SK-N-MC (cell line): ENCODE measurements at regions not wholly inside any gene's neighbourhood (a gene's known extent, or its start where the extent isn't known, plus 50 kb on each side); places are given as distances from the start of the nearest gene placed in this dataset.
"Not testable (repeated sequence)": the region's sequence is repeated elsewhere in the genome, so short reads cannot be mapped to it uniquely, and the experiment has no call there.

Experiments
- DNase-seq: peaks from one replicate; pipeline ENCODE4 v3.0.0-alpha.2; 2011; ENCODE audit warnings: low read depth, low spot score
- H3K27ac ChIP-seq: fragments of 200-600 bp; sonication (generic); 2 replicates; pipeline ENCODE4 v1.5.1; 2016; ENCODE audit warnings: mixed run types
- H3K36me3 ChIP-seq: fragments of 200-600 bp; sonication (generic); 2 replicates; pipeline ENCODE4 v1.6.1; 2017; ENCODE audit warnings: antibody characterized with exemption, low read length, mixed read lengths; ENCODE audit not compliant: insufficient read depth
- H3K4me3 ChIP-seq: fragments of 200-600 bp; sonication (generic); 2 replicates; pipeline ENCODE4 v1.5.1; 2016
- H3K9ac ChIP-seq: fragments of 200-600 bp; sonication (generic); 2 replicates; pipeline ENCODE4 v1.8.0; 2017; ENCODE audit warnings: mixed run types, mixed read lengths; ENCODE audit not compliant: insufficient read length
- H3K9me3 ChIP-seq: fragments of 200-600 bp; sonication (generic); 2 replicates; pipeline ENCODE4 v1.6.1; 2017; ENCODE audit warnings: low read depth, mild to moderate bottlenecking, antibody characterized with exemption, low read length, moderate library complexity, mixed read lengths
- EZH2 ChIP-seq: fragments of 200-600 bp; sonication (generic); IDR thresholded peaks from one replicate; pipeline ENCODE4 v1.6.1; 2017; ENCODE audit warnings: antibody characterized with exemption
- FOXP2 ChIP-seq: optimal IDR thresholded peaks from 2 replicates; pipeline ENCODE3; 2011; ENCODE audit warnings: mild to moderate bottlenecking, moderate library complexity; ENCODE audit not compliant: insufficient read depth; ENCODE audit errors: extremely low read length, control extremely low read depth
- POLR2AphosphoS5 ChIP-seq: IDR thresholded peaks from 2 replicates; pipeline ENCODE4 v1.6.1; 2012; ENCODE audit warnings: mild to moderate bottlenecking, low read depth, low read length, borderline replicate concordance

DNA sequence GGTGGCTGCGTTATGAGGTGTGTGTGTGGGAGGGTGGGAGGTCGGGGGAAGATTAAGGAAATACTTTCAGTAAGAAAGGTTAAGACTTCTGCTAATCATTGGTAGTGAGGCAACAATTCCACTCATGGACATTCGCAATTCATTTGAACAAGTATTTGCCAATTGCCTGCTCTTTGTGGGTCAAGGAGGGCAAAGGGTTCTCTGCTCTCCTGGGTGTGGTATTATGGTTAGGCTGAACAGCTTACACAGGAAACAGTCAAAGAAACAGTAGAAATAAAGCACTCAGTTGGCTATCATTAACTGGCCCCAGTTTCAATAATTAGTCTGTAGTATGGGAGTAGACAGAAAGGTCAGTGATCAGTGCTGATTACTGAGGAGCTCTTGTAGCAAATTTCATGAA is 357.0 kb upstream of the FANCL start:
- no peak for DNase-seq
- H3K27ac ChIP-seq: no peak overlapping the region
- no peaks in the 10 kb centered on the region for H3K9me3 ChIP-seq
- no peaks in the 10 kb centered on the region for H3K36me3 ChIP-seq
- H3K4me3 ChIP-seq: no peak overlapping the region
- no peak overlapping the region for H3K9ac ChIP-seq
- no peak for TF ChIP-seq FOXP2
- TF ChIP-seq POLR2AphosphoS5: no peak
- no peak for TF ChIP-seq EZH2

DNA sequence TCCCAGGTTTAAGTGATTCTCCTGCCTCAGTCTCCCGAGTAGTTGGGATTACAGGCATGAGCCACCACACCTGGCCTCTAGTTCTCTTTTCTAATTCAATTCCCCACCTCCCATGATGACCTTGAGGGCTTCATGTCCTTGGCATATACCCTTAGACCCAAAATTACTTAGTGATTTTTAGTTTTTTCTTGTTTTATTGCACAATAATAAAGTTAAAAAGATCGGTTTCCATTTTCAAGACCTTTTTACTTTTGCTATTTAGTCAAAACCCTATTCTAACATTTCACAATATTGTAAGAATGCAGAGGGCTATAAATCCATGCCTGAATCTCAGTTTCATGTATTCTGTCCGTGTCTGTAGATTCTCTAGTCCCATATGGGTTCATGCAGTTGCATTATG is 354.6 kb upstream of the FANCL start:
- no peaks in the 10 kb centered on the region for H3K36me3 ChIP-seq
- no peak for DNase-seq

DNA sequence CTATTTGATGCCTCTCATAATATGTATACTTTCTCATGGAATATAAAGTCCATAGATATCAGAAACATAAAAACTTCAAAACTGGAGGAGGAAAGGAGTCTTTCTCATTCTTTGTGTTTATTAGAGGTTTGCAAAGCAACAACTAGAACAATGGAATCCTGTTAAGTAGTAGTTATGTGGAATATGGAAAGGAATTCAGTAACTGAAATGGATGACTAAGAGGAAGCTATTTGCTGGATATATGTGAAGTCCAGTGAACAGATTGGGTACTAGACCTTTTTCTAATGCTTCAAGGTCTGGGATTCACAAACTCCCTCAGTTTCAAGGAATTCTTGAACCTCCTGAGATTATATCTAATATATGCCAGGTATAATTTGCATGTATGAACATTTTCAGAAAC is 353.6 kb upstream of the FANCL start:
- no peak for DNase-seq
- H3K4me3 ChIP-seq: no peak overlapping the region
- TF ChIP-seq EZH2: no peak
- no peak for TF ChIP-seq FOXP2
- no peak for TF ChIP-seq POLR2AphosphoS5
- H3K27ac ChIP-seq: no peak overlapping the region
- no peaks in the 10 kb centered on the region for H3K36me3 ChIP-seq
- H3K9me3 ChIP-seq: no peaks in the 10 kb centered on the region
- H3K9ac ChIP-seq: no peak overlapping the region

More for the DNA sequence above, 354.6 kb upstream of the FANCL start:
- TF ChIP-seq EZH2 (no peak), FOXP2 (no peak), POLR2AphosphoS5 (no peak)
- Histone ChIP-seq H3K4me3 (no peak overlapping the region), H3K27ac (no peak overlapping the region), H3K9me3 (no peaks in the 10 kb centered on the region), H3K9ac (no peak overlapping the region)

DNA sequence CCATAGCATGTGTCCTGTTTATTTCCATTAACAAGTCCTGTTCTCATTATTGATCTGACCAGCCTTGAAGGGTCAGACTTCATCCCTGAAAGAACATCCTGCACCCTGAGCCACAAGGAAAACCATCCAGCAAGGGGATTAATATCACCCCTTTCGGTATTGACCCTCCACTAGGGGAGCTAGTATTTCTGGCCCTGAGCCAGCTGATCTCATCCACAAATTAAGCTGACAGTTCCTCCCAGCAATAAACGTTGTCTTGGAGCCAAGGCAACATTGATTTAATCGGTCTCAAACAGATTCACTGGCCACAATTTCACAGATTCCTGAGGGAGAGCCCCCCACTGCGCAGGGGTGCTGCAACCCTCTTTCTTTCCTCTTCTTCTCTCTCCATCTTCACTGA is 353.1 kb upstream of the FANCL start:
- no peak overlapping the region for H3K27ac ChIP-seq
- H3K9ac ChIP-seq: no peak overlapping the region
- no peak for TF ChIP-seq POLR2AphosphoS5
- no peak for TF ChIP-seq EZH2
- TF ChIP-seq FOXP2: no peak
- H3K36me3 ChIP-seq: no peaks in the 10 kb centered on the region
- H3K4me3 ChIP-seq: no peak overlapping the region
- no peak for DNase-seq
- no peaks in the 10 kb centered on the region for H3K9me3 ChIP-seq

DNA sequence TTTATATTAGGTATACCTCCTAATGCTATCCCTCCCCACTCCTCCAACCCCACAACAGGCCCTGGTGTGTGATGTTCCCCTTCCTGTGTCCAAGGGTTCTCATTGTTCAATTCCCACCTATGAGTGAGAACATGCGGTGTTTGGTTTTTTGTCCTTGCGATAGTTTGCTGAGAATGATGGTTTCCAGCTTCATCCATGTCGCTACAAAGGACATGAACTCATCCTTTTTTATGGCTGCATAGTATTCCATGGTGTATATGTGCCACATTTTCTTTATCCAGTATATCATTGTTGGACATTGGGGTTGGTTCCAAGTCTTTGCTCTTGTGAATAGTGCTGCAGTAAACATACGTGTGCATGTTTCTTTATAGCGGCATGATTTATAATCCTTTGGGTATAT is 345.1 kb upstream of the FANCL start:
- H3K36me3 ChIP-seq, H3K9ac ChIP-seq, H3K9me3 ChIP-seq, H3K4me3 ChIP-seq, H3K27ac ChIP-seq, DNase-seq: not testable (repeated sequence)

DNA sequence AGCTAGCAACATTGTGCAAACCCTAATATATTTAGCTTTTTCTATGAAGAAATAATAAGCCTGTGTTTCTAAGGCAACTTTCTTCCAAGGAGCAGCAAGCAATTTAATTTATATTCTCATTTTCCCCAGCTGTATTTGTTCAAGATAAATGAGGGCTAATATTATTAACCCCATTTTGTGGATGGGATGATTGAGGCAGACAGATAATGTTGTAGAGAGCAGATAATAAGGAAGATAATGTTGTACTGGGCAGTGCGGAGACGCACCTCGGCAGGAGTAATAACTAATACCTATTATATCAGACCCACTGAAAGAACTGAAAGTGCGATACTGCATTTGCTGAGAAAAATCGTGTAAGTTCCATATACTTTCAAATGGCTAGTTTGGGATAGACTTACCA is 344.1 kb upstream of the FANCL start:
- Histone ChIP-seq H3K36me3 (no peaks in the 10 kb centered on the region), H3K4me3 (no peak overlapping the region), H3K27ac (no peak overlapping the region), H3K9ac (no peak overlapping the region), H3K9me3 (no peaks in the 10 kb centered on the region)
- DNase-seq: no peak
- TF ChIP-seq FOXP2 (no peak), POLR2AphosphoS5 (no peak), EZH2 (no peak)

DNA sequence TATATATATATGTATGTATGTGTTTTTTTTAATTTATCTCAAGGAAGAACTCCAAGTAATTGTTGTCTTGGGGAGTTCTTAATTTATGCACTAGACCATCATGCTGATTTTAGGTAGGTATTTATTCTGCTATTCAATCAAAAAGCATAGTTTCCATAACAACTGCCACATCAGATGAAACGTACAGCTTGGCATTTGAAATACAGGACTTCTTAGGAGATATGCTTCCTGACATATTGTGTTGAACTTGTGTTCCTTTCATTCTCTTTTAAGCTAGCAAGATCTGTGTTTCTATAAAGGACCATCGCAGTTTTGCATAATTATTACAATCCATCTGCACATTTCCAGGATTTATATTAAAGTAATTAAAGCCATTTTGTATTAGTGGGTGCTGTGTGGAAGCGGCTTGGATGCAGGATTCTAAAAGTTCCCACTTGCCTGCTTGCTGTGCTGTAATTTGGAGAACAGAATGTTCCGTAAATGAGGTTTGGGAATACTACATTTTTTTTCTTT is 343.5 kb upstream of the FANCL start:
- Histone ChIP-seq H3K4me3 (no peak overlapping the region), H3K27ac (no peak overlapping the region), H3K9ac (no peak overlapping the region), H3K9me3 (no peaks in the 10 kb centered on the region), H3K36me3 (no peaks in the 10 kb centered on the region)
- no peak for TF ChIP-seq POLR2AphosphoS5
- no peak for TF ChIP-seq EZH2
- no peak for TF ChIP-seq FOXP2
- no peak for DNase-seq

DNA sequence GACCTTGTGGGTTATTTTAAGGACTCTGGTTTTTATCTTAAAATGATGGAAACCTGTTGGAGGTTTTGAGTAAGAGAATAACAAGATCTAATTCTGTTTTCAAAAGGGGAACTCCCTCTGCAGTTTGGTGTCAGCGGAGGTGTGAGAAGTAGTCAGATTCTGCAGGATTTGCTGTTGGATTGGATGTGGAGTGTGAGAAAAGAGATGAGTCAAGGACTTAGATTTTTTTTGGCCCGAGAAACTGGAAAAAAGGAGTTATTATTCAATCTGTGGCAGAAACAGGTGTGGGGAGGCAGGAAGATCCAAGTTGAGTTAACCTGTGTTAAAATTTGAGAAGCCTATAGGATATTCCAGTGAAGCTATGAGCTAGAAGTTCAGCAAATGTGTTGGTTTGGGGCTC is 337.2 kb upstream of the FANCL start:
- DNase-seq: no peak
- no peaks in the 10 kb centered on the region for H3K36me3 ChIP-seq
- no peak overlapping the region for H3K9ac ChIP-seq
- no peaks in the 10 kb centered on the region for H3K9me3 ChIP-seq
- TF ChIP-seq POLR2AphosphoS5: no peak
- no peak for TF ChIP-seq FOXP2
- no peak for TF ChIP-seq EZH2
- H3K4me3 ChIP-seq: no peak overlapping the region
- H3K27ac ChIP-seq: no peak overlapping the region

DNA sequence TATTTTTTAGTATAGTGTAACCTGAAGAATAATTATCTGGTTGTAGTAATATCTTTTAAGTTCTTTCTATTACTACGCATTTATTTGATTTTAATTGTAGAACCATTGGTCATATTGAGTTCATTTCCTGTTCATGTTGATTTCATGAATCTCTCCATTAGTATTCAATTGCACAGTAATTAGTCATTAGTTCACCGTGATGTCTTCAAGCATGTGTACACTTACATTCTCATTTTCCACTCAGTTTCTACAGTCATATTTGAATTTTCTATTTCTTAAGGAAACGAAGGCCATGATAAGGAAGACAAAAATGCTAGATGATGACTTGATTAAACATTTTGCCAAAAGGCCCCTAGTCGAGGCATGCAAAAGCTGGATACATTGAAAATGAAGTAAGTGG is 333.7 kb upstream of the FANCL start:
- no peaks in the 10 kb centered on the region for H3K36me3 ChIP-seq
- H3K27ac ChIP-seq: no peak overlapping the region
- H3K9ac ChIP-seq: no peak overlapping the region
- TF ChIP-seq FOXP2: no peak
- TF ChIP-seq POLR2AphosphoS5: no peak
- no peak for TF ChIP-seq EZH2
- no peak overlapping the region for H3K4me3 ChIP-seq
- DNase-seq: no peak
- no peaks in the 10 kb centered on the region for H3K9me3 ChIP-seq
